ENCODE measurements at regions not wholly inside any gene's neighbourhood (a gene's known extent, or its start where the extent isn't known, plus 50 kb on each side); places are given as distances from the start of the nearest gene placed in this dataset.

GRCh38 chr12:90585640-90586304 is 369.2 kb downstream of the CCER1 start:
- H3K79me2 ChIP-seq (ENCODE audit: insufficient read depth, low read length) = no peaks in the 10 kb centered on the region
- H3K4me3 ChIP-seq (ENCODE audit: insufficient read depth, low read depth, low read length) = no peak overlapping the region
- H3K36me3 ChIP-seq (ENCODE audit: insufficient read depth, low read length) = no peaks in the 10 kb centered on the region
- no peak overlapping the region for H3K27ac Mint-ChIP-seq (ENCODE audit: unreplicated experiment)
- no peak overlapping the region for H3K27ac ChIP-seq (ENCODE audit: low read depth, low read length)
- H3K9me3 Mint-ChIP-seq (ENCODE audit: unreplicated experiment) = no peaks in the 10 kb centered on the region
- TF ChIP-seq EZH2 (IDR thresholded peaks at IDR 0.05; ENCODE audit: insufficient read depth, low read length) (no peak), CTCF (IDR thresholded peaks at IDR 0.05; ENCODE audit: insufficient read depth, low read depth, low read length) (no peak)
- no peaks in the 10 kb centered on the region for H3K36me3 Mint-ChIP-seq (ENCODE audit: low read depth, unreplicated experiment)
- DNase-seq (ENCODE audit: low read depth) = no peak
- H2AFZ ChIP-seq (ENCODE audit: low read depth, low read length) = no peak overlapping the region
- no peaks in the 10 kb centered on the region for H3K9me3 ChIP-seq (ENCODE audit: insufficient read depth, low read depth, low read length)
- H3K4me1 ChIP-seq (ENCODE audit: insufficient read depth, low read length) = no peaks in the 10 kb centered on the region
- H3K9ac ChIP-seq (ENCODE audit: low read length) = no peak overlapping the region
- H3K4me1 Mint-ChIP-seq (ENCODE audit: low read depth, unreplicated experiment) = no peaks in the 10 kb centered on the region
- no peaks in the 10 kb centered on the region for H4K20me1 ChIP-seq (ENCODE audit: insufficient read depth, low read length)
- FAIRE-seq = no peak
- no peak overlapping the region for H3K4me2 ChIP-seq (ENCODE audit: low read length)
- no peaks in the 10 kb centered on the region for H3K27me3 Mint-ChIP-seq (ENCODE audit: low read depth, unreplicated experiment)
- H3K27me3 ChIP-seq (ENCODE audit: insufficient read depth, low read length) = no peaks in the 10 kb centered on the region
- H3K4me3 Mint-ChIP-seq (ENCODE audit: unreplicated experiment) = no peak overlapping the region

- Histone ChIP-seq H3K9me3 (ENCODE audit: insufficient read depth, low read depth, low read length) (no peaks in the 10 kb centered on the region), H3K4me1 (ENCODE audit: insufficient read depth, low read length) (no peaks in the 10 kb centered on the region), H3K36me3 (ENCODE audit: insufficient read depth, low read length) (no peaks in the 10 kb centered on the region), H3K4me3 (ENCODE audit: insufficient read depth, low read depth, low read length) (no peak overlapping the region), H2AFZ (ENCODE audit: low read depth, low read length) (no peak overlapping the region), H3K9ac (ENCODE audit: low read length) (no peak overlapping the region), H3K27me3 (ENCODE audit: insufficient read depth, low read length) (no peaks in the 10 kb centered on the region), H4K20me1 (ENCODE audit: insufficient read depth, low read length) (no peaks in the 10 kb centered on the region), H3K79me2 (ENCODE audit: insufficient read depth, low read length) (no peaks in the 10 kb centered on the region), H3K27ac (ENCODE audit: low read depth, low read length) (no peak overlapping the region), H3K4me2 (ENCODE audit: low read length) (no peak overlapping the region)
- H3K9me3 Mint-ChIP-seq (ENCODE audit: unreplicated experiment) = no peaks in the 10 kb centered on the region
- DNase-seq (ENCODE audit: low read depth) (no peak), FAIRE-seq (no peak)
- no peaks in the 10 kb centered on the region for H3K27me3 Mint-ChIP-seq (ENCODE audit: low read depth, unreplicated experiment)
- H3K4me3 Mint-ChIP-seq (ENCODE audit: unreplicated experiment) = no peak overlapping the region
- no peak overlapping the region for H3K27ac Mint-ChIP-seq (ENCODE audit: unreplicated experiment)
- H3K36me3 Mint-ChIP-seq (ENCODE audit: low read depth, unreplicated experiment) = no peaks in the 10 kb centered on the region
- no peaks in the 10 kb centered on the region for H3K4me1 Mint-ChIP-seq (ENCODE audit: low read depth, unreplicated experiment)
- no peak for TF ChIP-seq EZH2 (IDR thresholded peaks at IDR 0.05; ENCODE audit: insufficient read depth, low read length)
- TF ChIP-seq CTCF (IDR thresholded peaks at IDR 0.05; ENCODE audit: insufficient read depth, low read depth, low read length) = no peak
Measured at GRCh38 chr12:90576707-90577106, 378.3 kb downstream of the CCER1 start.

GRCh38 chr12:90575995-90576394 is 379.0 kb downstream of the CCER1 start:
- FAIRE-seq = no peak
- H3K4me2 ChIP-seq (ENCODE audit: low read length) = no peak overlapping the region
- H3K4me1 ChIP-seq (ENCODE audit: insufficient read depth, low read length) = no peaks in the 10 kb centered on the region
- no peak overlapping the region for H3K4me3 ChIP-seq (ENCODE audit: insufficient read depth, low read depth, low read length)
- Mint-ChIP-seq H3K27me3 (ENCODE audit: low read depth, unreplicated experiment) (no peaks in the 10 kb centered on the region), H3K36me3 (ENCODE audit: low read depth, unreplicated experiment) (no peaks in the 10 kb centered on the region), H3K9me3 (ENCODE audit: unreplicated experiment) (no peaks in the 10 kb centered on the region), H3K4me1 (ENCODE audit: low read depth, unreplicated experiment) (no peaks in the 10 kb centered on the region), H3K4me3 (ENCODE audit: unreplicated experiment) (no peak overlapping the region), H3K27ac (ENCODE audit: unreplicated experiment) (no peak overlapping the region)
- H3K79me2 ChIP-seq (ENCODE audit: insufficient read depth, low read length) = no peaks in the 10 kb centered on the region
- peak overlapping the region; percentile 14 for H2AFZ ChIP-seq (ENCODE audit: low read depth, low read length)
- no peaks in the 10 kb centered on the region for H3K27me3 ChIP-seq (ENCODE audit: insufficient read depth, low read length)
- no peak for TF ChIP-seq CTCF (IDR thresholded peaks at IDR 0.05; ENCODE audit: insufficient read depth, low read depth, low read length)
- no peak for TF ChIP-seq EZH2 (IDR thresholded peaks at IDR 0.05; ENCODE audit: insufficient read depth, low read length)
- H3K9ac ChIP-seq (ENCODE audit: low read length) = no peak overlapping the region
- no peak overlapping the region for H3K27ac ChIP-seq (ENCODE audit: low read depth, low read length)
- no peaks in the 10 kb centered on the region for H3K36me3 ChIP-seq (ENCODE audit: insufficient read depth, low read length)
- no peaks in the 10 kb centered on the region for H4K20me1 ChIP-seq (ENCODE audit: insufficient read depth, low read length)
- no peak for DNase-seq (ENCODE audit: low read depth)
- H3K9me3 ChIP-seq (ENCODE audit: insufficient read depth, low read depth, low read length) = no peaks in the 10 kb centered on the region
